Tibial nerve (tissue), 4 donors: ENCODE measurements at regions not wholly inside any gene's neighbourhood (a gene's known extent, or its start where the extent isn't known, plus 50 kb on each side); places are given as distances from the start of the nearest gene placed in this dataset.

Source experiments
- DNase-seq, 2 donors: peaks; one replicate each; pipeline ENCODE4 v3.0.0-alpha.2; 2019; ENCODE audit warnings: low spot score in 2 of 2
- H3K27ac ChIP-seq, 4 donors: fragments of 200-600 bp; sonication (generic) in 3 of 4; one replicate each; pipeline ENCODE4 v1.5.1; 2017 to 2019; ENCODE audit warnings: mild to moderate bottlenecking in 1 of 4
- H3K27me3 ChIP-seq, 2 donors: fragments of 200-600 bp; sonication (generic) in 1 of 2; one replicate each; pipeline versions ENCODE4 v1.5.1 to v1.6.0; 2017 to 2019
- H3K36me3 ChIP-seq, 3 donors: fragments of 200-600 bp; sonication (generic); one replicate each; pipeline ENCODE4 v1.5.1; 2018 to 2019
- H3K4me1 ChIP-seq, 4 donors: fragments of 200-600 bp; sonication (generic) in 3 of 4; one replicate each; pipeline ENCODE4 v1.5.1; 2017 to 2019
- H3K4me3 ChIP-seq, 4 donors: fragments of 200-600 bp; sonication (generic) in 3 of 4; one replicate each; pipeline ENCODE4 v1.5.1; 2017 to 2019; ENCODE audit warnings: mild to moderate bottlenecking in 1 of 4, moderate library complexity in 1 of 4
- H3K9me3 ChIP-seq, 4 donors: fragments of 200-600 bp; sonication (generic) in 3 of 4; one replicate each; pipeline ENCODE4 v1.5.1; 2017 to 2019
- EP300 ChIP-seq, 2 donors: sonication (generic); formaldehyde crosslinking; IDR thresholded peaks; one replicate each; pipeline ENCODE4 v1.6.1; 2017; ENCODE audit warnings: antibody characterized with exemption in 2 of 2, mild to moderate bottlenecking in 1 of 2
- POLR2A ChIP-seq, 2 donors: fragments of 450-650 bp; IDR thresholded peaks; one replicate each; pipeline ENCODE4 v1.6.1; 2017; ENCODE audit warnings: antibody characterized with exemption in 2 of 2, mild to moderate bottlenecking in 2 of 2, moderate library complexity in 2 of 2
- WGBS, 2 donors: methylation state at CpG; one replicate each; pipeline ENCODE4 v1.1.5; 2018; 5-methylcytosine and 5-hydroxymethylcytosine counted together
- TF ChIP-seq, protein P1 (sequence below), 5 experiments: fragments of 200-600 bp in 3 of 5; fragments of 450-650 bp in 2 of 5; sonication (generic) in 3 of 5; IDR thresholded peaks; one replicate each; pipeline ENCODE4 v1.5.1; 2016 to 2019; ENCODE audit warnings: antibody characterized with exemption in 5 of 5, mild to moderate bottlenecking in 3 of 5, moderate library complexity in 2 of 5

DNA sequence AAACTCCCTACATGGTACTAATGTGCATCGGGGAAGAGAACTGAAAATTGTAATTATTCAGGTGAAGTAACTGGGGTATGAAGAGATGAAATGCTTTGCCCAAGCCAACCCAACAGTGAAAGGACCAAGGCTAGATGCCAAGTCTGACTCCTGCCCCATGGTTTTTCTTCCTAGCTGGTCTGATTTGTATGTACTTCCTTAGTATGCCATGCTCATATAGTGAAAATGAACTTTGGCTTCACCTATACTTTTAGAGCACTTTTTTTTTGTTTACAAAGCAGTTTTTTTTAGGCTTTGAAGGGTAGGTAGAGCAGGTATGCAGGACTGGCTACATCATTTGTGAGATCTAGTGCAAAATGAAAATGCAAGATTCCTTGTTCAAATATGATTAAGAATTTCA, 359.4 kb upstream of the RIOK2 start:
- Histone ChIP-seq H3K9me3 (no peaks in the 10 kb centered on the region), H3K27me3 (no peaks in the 10 kb centered on the region), H3K27ac (no peak overlapping the region), H3K36me3 (no peaks in the 10 kb centered on the region), H3K4me1 (no peaks in the 10 kb centered on the region), H3K4me3 (no peak overlapping the region)
- TF ChIP-seq, protein P1, sequence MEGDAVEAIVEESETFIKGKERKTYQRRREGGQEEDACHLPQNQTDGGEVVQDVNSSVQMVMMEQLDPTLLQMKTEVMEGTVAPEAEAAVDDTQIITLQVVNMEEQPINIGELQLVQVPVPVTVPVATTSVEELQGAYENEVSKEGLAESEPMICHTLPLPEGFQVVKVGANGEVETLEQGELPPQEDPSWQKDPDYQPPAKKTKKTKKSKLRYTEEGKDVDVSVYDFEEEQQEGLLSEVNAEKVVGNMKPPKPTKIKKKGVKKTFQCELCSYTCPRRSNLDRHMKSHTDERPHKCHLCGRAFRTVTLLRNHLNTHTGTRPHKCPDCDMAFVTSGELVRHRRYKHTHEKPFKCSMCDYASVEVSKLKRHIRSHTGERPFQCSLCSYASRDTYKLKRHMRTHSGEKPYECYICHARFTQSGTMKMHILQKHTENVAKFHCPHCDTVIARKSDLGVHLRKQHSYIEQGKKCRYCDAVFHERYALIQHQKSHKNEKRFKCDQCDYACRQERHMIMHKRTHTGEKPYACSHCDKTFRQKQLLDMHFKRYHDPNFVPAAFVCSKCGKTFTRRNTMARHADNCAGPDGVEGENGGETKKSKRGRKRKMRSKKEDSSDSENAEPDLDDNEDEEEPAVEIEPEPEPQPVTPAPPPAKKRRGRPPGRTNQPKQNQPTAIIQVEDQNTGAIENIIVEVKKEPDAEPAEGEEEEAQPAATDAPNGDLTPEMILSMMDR (IDR thresholded peaks at IDR 0.05) = no peak
- TF ChIP-seq EP300 (IDR thresholded peaks at IDR 0.05) (no peak), POLR2A (IDR thresholded peaks at IDR 0.05) (no peak)
- 92 to 93% methylated on average over 1 of the region's 1 CpG for WGBS, 2 donors
- no peak for DNase-seq

DNA sequence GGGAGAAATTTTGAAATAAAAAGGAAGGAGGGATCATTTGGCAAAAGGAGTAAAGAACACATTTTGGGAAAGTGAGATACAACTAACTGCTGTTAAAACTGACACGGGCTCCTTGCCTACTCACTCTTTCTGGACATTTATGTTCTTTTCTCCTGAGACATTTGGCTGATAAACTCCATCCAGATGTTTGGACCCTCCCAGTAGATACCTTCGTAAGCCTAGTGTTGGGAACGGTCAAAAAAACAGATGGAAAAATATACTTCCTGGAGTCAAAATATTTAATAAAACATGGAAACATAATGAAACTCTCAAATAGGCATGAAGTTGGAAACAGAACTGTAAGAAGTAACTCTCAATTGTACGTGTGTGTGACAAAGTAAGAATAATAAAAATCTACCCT, 360.1 kb upstream of the RIOK2 start:
- Histone ChIP-seq H3K27ac (no peak overlapping the region), H3K4me3 (no peak overlapping the region), H3K36me3 (no peaks in the 10 kb centered on the region), H3K9me3 (no peaks in the 10 kb centered on the region), H3K27me3 (no peaks in the 10 kb centered on the region), H3K4me1 (no peaks in the 10 kb centered on the region)
- no peak for DNase-seq
- 61% methylated on average over 4 of the region's 4 CpGs for WGBS, 2 donors
- no peak for TF ChIP-seq POLR2A (IDR thresholded peaks at IDR 0.05)

DNA sequence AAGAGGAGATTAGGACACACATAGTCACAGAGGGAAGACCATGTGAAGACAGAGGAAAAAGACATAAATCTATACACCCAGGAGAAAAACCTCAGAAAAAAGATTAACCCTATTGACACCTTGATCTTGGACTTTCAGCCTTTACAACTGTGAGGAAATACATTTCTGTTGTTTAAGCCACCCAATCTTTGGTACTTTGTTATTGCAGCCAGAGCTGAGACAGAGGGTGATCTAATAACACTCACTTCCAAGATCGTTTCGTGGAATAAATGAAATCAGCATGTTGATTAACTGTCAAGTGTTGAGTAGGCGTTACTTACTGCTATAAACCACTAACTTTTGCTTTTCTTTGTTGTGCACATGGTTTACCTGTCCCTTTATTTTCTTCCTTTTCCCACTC, 361.2 kb upstream of the RIOK2 start:
- no peak for DNase-seq
- Histone ChIP-seq H3K4me3 (no peak overlapping the region), H3K4me1 (no peaks in the 10 kb centered on the region), H3K27me3 (no peaks in the 10 kb centered on the region), H3K36me3 (no peaks in the 10 kb centered on the region), H3K9me3 (no peaks in the 10 kb centered on the region), H3K27ac (no peak overlapping the region)
- no peak for TF ChIP-seq EP300 (IDR thresholded peaks at IDR 0.05)
- TF ChIP-seq, protein P1 (IDR thresholded peaks at IDR 0.05) = no peak
- no peak for TF ChIP-seq POLR2A (IDR thresholded peaks at IDR 0.05)
- 44 to 45% methylated on average over 3 of the region's 3 CpGs for WGBS, 2 donors

DNA sequence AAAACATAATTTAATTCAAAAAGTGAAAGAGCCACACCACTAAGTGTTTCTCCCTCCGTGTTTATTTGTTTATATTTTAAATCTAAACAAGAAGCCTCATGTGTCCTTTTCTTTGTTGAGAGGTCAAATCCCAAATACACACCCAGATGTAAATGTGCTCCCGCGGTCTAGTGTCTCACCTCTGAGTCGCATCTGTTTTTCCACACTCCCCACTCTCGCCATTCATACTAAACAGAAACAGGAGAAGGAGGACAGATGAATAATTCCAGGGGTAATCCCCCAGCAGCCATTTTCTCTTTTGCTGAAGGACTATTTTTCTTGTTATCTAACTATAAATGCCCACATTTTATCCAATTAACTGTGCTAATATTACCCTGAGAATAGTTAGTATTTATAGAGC, 361.6 kb upstream of the RIOK2 start:
- H3K4me3 ChIP-seq = no peak overlapping the region
- no peaks in the 10 kb centered on the region for H3K36me3 ChIP-seq
- TF ChIP-seq, protein P1 (IDR thresholded peaks at IDR 0.05) = no peak
- TF ChIP-seq EP300 (IDR thresholded peaks at IDR 0.05) (no peak), POLR2A (IDR thresholded peaks at IDR 0.05) (no peak)
- H3K4me1 ChIP-seq = no peaks in the 10 kb centered on the region
- H3K9me3 ChIP-seq = no peaks in the 10 kb centered on the region
- 50 to 53% methylated on average over 5 of the region's 5 CpGs for WGBS, 2 donors
- H3K27ac ChIP-seq = no peak overlapping the region
- no peaks in the 10 kb centered on the region for H3K27me3 ChIP-seq
- no peak for DNase-seq

DNA sequence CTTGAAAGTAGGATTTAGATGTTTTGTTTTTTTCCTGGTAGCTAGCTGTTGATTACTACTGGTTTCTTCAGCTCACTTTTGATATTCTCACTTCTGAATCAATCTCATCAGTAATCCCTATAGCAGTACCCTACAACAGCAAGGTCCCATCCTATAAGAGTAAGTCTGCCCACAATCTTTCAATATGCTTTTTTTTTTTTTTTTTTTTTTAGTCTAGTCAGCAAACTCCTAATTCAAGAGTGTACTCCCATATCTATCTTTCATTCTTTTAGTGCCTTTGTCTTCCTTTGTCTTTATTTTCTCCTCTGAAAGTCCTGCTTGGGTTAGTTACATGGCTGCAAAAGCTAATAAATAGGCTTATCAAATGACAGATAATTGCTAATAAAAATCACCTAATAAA, 362.4 kb upstream of the RIOK2 start:
- H3K27me3 ChIP-seq = no peaks in the 10 kb centered on the region
- H3K4me1 ChIP-seq = no peaks in the 10 kb centered on the region
- TF ChIP-seq POLR2A (IDR thresholded peaks at IDR 0.05) = no peak
- TF ChIP-seq, protein P1 (IDR thresholded peaks at IDR 0.05) = no peak
- TF ChIP-seq EP300 (IDR thresholded peaks at IDR 0.05) = no peak
- H3K27ac ChIP-seq = no peak overlapping the region
- no peaks in the 10 kb centered on the region for H3K36me3 ChIP-seq
- no peaks in the 10 kb centered on the region for H3K9me3 ChIP-seq
- DNase-seq = no peak
- no peak overlapping the region for H3K4me3 ChIP-seq

DNA sequence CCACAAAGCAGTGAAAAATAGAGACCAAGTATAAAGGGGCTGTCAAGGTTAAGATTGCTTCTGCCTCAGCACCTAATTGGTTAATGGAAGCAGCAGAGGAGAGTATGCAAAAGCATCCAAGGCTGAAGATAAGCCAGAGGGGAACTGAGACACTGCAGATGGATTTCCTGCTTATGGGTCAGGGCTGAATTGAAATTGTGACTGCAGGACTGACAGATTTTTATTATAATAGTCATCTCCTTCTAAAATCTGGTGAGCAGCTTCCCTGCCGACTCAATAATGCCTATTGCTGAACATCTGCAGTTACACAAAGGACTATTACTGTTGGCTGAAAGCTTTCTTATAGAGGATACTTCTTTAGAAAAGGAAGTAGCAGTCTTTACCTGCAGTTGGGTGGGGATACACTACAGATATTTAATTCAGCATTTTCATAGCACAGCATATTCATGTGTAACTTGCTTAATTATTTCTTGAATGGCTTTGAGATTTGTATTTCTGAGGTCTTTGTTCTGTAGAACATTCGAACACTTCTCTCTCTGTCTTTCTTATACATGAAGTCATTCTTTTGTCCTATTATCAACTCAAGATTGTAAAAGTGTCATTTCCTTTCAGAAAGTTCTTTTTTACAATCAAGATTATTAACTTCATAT, 363.0 kb upstream of the RIOK2 start:
- no peak for DNase-seq
- no peak overlapping the region for H3K4me3 ChIP-seq
- H3K27ac ChIP-seq = no peak overlapping the region
- TF ChIP-seq EP300 (IDR thresholded peaks at IDR 0.05) (no peak), POLR2A (IDR thresholded peaks at IDR 0.05) (no peak)
- TF ChIP-seq, protein P1 (IDR thresholded peaks at IDR 0.05) = no peak
- no peaks in the 10 kb centered on the region for H3K27me3 ChIP-seq
- H3K4me1 ChIP-seq = no peaks in the 10 kb centered on the region
- 29 to 31% methylated on average over 2 of the region's 2 CpGs for WGBS, 2 donors
- H3K9me3 ChIP-seq = no peaks in the 10 kb centered on the region
- H3K36me3 ChIP-seq = no peaks in the 10 kb centered on the region
